Inferior parietal cortex (tissue), 1 donor: ENCODE measurements at regions not wholly inside any gene's neighbourhood (a gene's known extent, or its start where the extent isn't known, plus 50 kb on each side); places are given as distances from the start of the nearest gene placed in this dataset.
"Not testable (repeated sequence)": the region's sequence is repeated elsewhere in the genome, so short reads cannot be mapped to it uniquely, and the experiment has no call there.

Experiments used
- DNase-seq: peaks from one replicate; pipeline ENCODE4 v3.0.0-alpha.2; 2016; ENCODE audit errors: extremely low spot score

DNA sequence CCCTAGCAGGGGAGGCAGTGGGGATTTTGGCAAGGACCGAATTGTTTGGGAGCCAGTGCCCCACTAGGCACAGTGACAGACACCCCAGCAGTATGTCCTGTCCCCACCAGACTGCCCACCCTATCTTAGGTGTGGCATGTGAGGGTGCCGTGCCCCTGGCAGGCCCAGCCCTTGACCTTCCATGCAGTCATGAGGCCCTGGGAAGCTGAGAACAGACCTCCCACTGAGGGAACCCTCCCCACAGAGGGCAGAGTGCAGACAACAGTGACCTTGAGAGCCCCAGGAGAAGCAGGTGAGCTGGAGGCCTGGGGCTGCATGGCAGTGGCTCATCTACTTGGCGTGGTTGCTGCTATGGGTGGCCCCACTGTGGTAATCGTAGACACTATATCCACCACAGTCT is 538.1 kb downstream of the GOLGA6L6 start:
- not testable (repeated sequence) for DNase-seq

- DNase-seq: not testable (repeated sequence)
Observed at GRCh38 chr15:20002560-20002959, 539.0 kb downstream of the GOLGA6L6 start.

- not testable (repeated sequence) for DNase-seq
Observed at GRCh38 chr15:19996574-19997194, 544.9 kb downstream of the GOLGA6L6 start.

DNA sequence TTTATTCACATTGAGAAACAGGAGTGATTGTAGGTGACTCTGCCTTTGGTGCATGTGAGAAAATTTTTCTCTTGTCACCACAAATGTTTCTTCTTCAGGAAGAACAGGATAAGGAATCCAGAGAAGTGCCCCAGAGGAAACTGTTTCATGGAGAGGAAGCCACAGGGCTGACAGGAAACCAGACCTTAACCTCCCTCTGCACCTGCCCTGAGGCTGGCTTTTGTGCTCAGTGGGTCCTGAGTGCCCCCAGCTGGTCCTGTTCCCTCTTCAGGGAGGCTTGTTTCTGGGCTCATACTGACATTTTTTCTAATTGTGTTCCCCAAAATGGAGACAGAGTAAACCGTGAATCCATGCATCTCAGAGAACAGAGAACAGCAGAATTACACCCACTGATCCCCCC is 546.3 kb downstream of the GOLGA6L6 start:
- not testable (repeated sequence) for DNase-seq

- DNase-seq: no peak
Observed at GRCh38 chr15:19992428-19992827, 549.2 kb downstream of the GOLGA6L6 start.

- no peak for DNase-seq
Observed at GRCh38 chr15:19988094-19988660, 553.4 kb downstream of the GOLGA6L6 start.

DNA sequence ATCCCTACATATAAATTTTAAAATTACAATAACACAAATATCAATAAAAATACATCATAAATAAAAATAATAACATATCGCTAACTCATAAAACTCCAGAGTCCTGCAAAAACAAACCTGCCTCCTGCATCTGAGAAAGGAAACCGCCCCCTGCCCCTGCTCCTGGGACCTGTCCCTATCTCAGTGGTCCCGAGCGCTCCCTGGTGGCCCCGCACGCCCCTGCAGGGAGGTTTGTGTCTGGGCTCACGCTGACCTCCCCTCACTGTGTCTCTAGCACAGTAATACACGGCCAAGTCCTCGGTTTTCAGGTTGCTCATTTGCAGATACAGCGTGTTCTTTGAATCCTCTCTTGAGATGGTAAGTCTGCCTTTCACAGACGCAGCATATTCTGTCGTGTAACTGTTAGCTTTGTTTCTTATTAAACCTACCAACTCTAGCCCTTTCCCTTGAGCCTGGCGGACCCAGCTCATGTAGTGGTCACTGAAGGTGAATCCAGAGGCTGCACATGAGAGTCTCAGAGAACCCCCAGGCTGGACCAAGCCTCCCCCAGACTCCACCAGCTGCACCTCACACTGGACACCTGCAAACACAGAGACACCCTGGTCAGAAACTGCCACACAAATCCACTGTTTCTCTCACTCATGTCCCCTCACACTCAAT is 554.1 kb downstream of the GOLGA6L6 start:
- no peak for DNase-seq

DNA sequence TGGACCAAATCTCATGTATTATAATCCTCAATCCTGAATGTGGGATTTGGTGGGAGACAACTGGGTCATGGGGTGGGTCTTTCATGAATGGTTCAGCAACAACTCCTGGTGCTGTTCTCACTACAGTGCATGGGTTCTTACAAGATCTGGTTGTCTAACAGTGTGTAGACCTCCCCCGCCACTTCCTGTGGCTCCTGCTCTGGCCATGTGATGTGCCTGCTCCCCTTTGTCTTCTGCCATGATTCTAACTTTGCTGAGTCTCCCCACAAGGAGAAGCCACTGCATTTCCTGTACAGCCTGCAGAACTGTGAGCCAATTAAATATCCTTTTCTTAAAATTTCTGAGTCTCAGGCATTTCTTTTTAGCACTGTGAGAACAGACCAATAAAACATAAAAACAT is 557.5 kb downstream of the GOLGA6L6 start:
- DNase-seq: no peak

DNA sequence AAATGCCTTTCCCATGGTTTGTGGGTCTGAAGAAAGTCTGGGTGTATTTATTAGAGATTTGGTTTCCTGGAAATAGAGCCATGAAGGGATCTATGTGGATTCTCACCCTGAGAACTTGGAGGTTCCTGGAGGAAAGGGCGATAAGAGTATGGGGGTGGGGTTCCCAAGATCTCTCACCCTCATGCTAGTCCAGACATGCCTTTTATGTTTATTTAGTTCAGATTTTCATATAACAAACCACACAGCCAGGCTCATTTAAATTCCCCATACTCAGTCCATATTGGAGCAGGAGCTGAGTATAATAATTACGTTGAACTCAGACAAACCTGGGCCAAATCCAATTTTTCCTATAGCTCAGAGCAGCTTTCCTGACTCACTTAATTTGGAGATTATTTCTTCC is 566.6 kb downstream of the GOLGA6L6 start:
- DNase-seq: no peak

DNA sequence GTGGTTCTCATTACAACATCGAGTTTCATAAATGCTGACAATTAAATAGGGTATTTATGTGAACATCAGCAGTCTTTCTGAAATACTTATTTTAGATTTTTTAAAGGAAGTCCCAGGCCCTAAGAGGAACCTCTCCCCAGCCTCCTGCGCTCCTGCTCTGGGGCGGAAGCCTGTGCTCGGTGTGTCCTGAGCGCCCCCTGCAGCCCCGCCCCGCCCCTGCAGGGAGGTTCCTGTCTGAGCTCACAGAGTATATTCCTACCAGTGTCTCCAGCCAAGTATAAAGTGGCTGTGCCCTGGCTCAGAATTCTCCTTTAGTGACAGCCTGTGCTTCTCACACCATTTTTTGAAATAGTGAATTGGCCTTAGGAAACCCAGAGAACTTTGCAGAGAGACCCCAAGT is 567.9 kb downstream of the GOLGA6L6 start:
- no peak for DNase-seq

DNA sequence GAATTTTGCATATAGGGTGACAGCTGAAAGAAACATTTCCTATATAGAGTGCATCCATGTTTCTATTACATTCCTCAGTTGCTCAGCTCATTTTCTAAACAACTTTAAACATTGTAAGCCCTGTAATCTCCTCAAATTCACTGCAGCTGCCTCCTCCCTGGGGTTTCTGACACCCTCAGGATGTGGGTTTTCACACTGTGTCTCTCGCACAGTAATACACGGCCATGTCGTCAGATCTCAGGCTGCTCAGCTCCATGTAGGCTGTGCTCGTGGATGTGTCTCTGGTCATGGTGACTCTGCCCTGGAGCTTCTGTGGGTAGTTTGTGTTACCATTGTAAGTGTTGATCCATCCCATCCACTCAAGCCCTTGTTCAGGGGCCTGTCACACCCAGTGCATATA is 569.0 kb downstream of the GOLGA6L6 start:
- DNase-seq: not testable (repeated sequence)

DNA sequence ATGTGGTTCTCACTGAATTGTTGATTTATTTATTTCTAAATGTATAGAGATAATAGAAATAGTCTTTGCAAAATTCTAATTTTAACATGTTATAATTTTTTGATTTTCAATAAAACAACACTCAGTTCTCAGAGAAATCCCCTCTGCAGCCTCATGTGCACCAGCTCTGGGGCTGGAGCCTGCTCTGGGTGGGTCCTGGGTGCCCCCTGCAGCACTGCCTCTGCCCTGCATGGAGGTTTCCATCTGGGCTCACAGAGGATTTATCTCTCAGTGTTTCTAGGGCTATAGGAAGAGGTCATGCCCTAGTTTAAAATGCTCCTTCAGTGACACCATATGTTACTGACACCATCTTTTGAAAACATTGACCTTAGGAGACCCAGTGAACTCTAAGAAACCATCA is 576.0 kb downstream of the GOLGA6L6 start:
- not testable (repeated sequence) for DNase-seq

GRCh38 chr15:19964480-19964879 is 577.1 kb downstream of the GOLGA6L6 start:
- not testable (repeated sequence) for DNase-seq

DNA sequence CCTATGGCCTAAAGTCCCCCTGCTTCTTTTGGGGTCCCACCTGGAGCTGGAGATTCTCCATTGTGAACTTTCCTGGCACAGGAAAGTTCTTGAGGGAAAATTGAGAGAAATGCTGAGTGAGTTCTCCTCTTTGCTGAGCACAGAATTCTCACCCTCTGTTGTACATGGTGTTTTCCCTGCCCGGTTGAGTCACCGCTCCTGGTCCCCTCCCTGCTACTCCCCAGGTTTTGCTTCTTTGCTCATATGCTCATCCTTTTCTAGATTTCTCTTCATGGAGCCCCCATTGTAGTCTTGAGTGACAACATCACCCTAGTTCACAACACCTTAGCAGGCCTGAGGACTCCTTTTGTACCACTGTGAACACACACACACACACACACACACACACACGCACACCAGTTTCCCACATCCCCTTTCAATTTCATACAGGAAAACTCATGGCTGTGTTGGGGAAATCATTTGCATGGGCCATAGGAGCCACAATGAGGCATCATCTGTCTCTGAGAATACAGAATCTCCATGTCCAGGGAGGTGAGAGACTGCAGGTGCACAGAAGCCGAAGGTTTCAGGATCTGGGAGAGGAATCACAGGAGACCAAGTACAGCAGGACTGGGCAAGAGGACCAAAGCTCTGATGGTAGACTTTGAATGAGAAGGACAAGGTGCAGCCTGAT is 585.3 kb downstream of the GOLGA6L6 start:
- DNase-seq: no peak

GRCh38 chr15:19944261-19944888 is 597.2 kb downstream of the GOLGA6L6 start:
- DNase-seq: no peak

GRCh38 chr15:19943515-19943914 is 598.1 kb downstream of the GOLGA6L6 start:
- no peak for DNase-seq

DNA sequence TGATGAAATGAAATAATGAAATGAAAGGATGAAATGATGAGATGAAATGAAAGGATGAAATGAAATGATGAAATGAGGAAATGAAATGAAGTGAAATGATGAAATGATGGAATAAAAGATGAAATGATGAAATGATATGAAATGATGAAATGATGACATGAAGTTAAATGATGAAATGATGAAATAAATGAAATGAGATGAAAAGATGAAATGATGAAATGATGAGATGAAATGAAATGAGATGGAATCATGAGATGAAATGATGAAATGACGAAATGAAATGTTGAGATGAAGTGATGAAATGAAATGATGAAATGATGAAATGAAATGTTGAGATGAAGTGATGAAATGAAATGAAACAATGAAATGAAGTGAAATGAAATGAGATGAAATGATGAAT is 638.3 kb downstream of the GOLGA6L6 start:
- not testable (repeated sequence) for DNase-seq

GRCh38 chr15:19902388-19902787 is 639.2 kb downstream of the GOLGA6L6 start:
- not testable (repeated sequence) for DNase-seq

GRCh38 chr15:19901414-19901813 is 640.2 kb downstream of the GOLGA6L6 start:
- not testable (repeated sequence) for DNase-seq

DNA sequence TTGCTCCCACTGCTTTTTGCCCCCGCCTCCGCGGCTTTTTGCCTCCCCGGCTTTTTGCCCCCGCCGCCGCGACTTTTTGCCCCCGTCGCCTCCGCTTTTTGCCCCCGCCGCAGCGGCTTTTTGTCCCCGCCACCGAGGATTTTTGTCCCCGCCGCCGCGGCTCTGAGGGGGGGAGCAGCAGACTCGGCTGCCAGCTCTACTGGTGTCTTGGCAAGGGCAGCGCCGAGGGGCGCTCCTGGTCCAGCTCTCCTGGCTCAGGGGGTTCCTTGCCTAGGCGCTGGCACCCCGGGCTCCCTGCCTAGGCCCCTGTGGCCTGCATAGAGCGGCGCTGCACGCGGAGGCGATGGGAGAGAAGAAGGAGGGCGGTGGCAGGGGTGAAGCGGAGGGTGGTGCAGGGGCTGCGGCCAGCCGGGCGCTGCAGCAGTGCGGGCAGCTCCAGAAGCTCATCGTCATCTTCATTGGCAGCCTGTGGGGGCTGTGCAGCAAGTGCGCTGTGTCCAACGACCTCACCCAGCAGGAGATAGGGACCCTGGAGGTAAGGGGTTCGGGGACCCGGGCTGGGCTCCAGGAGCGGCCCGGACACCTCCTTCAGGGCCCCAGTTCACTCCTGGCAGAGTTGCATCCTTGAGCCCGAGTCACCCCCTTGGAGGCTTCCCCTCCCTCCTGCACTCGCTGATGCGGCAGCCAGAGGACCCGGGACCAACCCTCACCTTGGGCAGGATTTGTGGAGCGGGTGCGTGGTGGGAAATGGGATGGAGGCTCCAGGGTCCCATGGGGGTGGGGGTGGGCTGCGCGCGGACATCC is 642.4 kb downstream of the GOLGA6L6 start:
- no peak for DNase-seq

GRCh38 chr15:19888811-19889210 is 652.8 kb downstream of the GOLGA6L6 start:
- not testable (repeated sequence) for DNase-seq
